ENCODE measurements at regions not wholly inside any gene's neighbourhood (a gene's known extent, or its start where the extent isn't known, plus 50 kb on each side); places are given as distances from the start of the nearest gene placed in this dataset.
"Not testable (repeated sequence)": the region's sequence is repeated elsewhere in the genome, so short reads cannot be mapped to it uniquely, and the experiment has no call there.

GRCh38 chr15:24076090-24076784 is 389.1 kb upstream of the NDN start:
- DNase-seq (no peak), ATAC-seq (no peak)
- no peaks in the 10 kb centered on the region for H3K4me1 ChIP-seq (ENCODE audit: control insufficient read depth, insufficient read depth, low read length)
- intact Hi-C loops (cut with micrococcal nuclease) = no loop called here
- TF ChIP-seq CTCF (IDR thresholded peaks at IDR 0.05) = no peak
- no peak overlapping the region for H3K4me3 ChIP-seq (ENCODE audit: low read length)
- H3K36me3 ChIP-seq (ENCODE audit: control insufficient read depth, insufficient read depth, low read length) = no peaks in the 10 kb centered on the region
- H3K27ac ChIP-seq (ENCODE audit: low read length) = no peak overlapping the region
- WGBS (ENCODE audit: insufficient coverage) = no CpG with 5 or more reads among the region's 1 CpG
- no peaks in the 10 kb centered on the region for H3K27me3 ChIP-seq (ENCODE audit: control insufficient read depth, insufficient read depth, low read length)
- no peaks in the 10 kb centered on the region for H3K36me3 Mint-ChIP-seq
- H3K4me1 Mint-ChIP-seq = no peaks in the 10 kb centered on the region
- H3K27me3 Mint-ChIP-seq (ENCODE audit: low read depth in 2 of 2) = no peaks in the 10 kb centered on the region
- peaks cover 8% of the 10 kb centered on the region for H3K9me3 ChIP-seq (ENCODE audit: control insufficient read depth, insufficient read depth, low read length)
- H3K27ac Mint-ChIP-seq = no peak overlapping the region
- H3K9me3 Mint-ChIP-seq = peaks cover 9 to 15% of the 10 kb centered on the region in 2 donors
- H3K4me3 Mint-ChIP-seq = no peak overlapping the region

- no peak overlapping the region for H3K4me3 Mint-ChIP-seq
- ATAC-seq (no peak), DNase-seq (no peak)
- peaks cover 18% of the 10 kb centered on the region for H3K9me3 ChIP-seq (ENCODE audit: control insufficient read depth, insufficient read depth, low read length)
- H3K36me3 Mint-ChIP-seq = no peaks in the 10 kb centered on the region
- H3K27ac ChIP-seq (ENCODE audit: low read length) = no peak overlapping the region
- no peaks in the 10 kb centered on the region for H3K4me1 Mint-ChIP-seq
- no peaks in the 10 kb centered on the region for H3K27me3 ChIP-seq (ENCODE audit: control insufficient read depth, insufficient read depth, low read length)
- no peaks in the 10 kb centered on the region for H3K36me3 ChIP-seq (ENCODE audit: control insufficient read depth, insufficient read depth, low read length)
- no peak for TF ChIP-seq CTCF (IDR thresholded peaks at IDR 0.05)
- no peaks in the 10 kb centered on the region for H3K27me3 Mint-ChIP-seq (ENCODE audit: low read depth in 2 of 2)
- WGBS (ENCODE audit: insufficient coverage) = 91% methylated on average over 29 of the region's 29 CpGs
- H3K9me3 Mint-ChIP-seq = peaks cover 8 to 10% of the 10 kb centered on the region in 2 donors
- intact Hi-C loops (cut with micrococcal nuclease) = no loop called here
- H3K27ac Mint-ChIP-seq = no peak overlapping the region
- H3K4me3 ChIP-seq (ENCODE audit: low read length) = no peak overlapping the region
- no peaks in the 10 kb centered on the region for H3K4me1 ChIP-seq (ENCODE audit: control insufficient read depth, insufficient read depth, low read length)
Measured at GRCh38 chr15:24078310-24079029, 391.4 kb upstream of the NDN start.

GRCh38 chr15:24088941-24089340 is 401.8 kb upstream of the NDN start:
- peaks cover 11% of the 10 kb centered on the region for H3K36me3 Mint-ChIP-seq
- H3K4me3 Mint-ChIP-seq; H3K4me1 ChIP-seq (ENCODE audit: control insufficient read depth, insufficient read depth, low read length); H3K27me3 ChIP-seq (ENCODE audit: control insufficient read depth, insufficient read depth, low read length); intact Hi-C loops (cut with micrococcal nuclease); H3K36me3 ChIP-seq (ENCODE audit: control insufficient read depth, insufficient read depth, low read length); H3K27ac ChIP-seq (ENCODE audit: low read length); DNase-seq; H3K4me3 ChIP-seq (ENCODE audit: low read length); ATAC-seq; H3K27ac Mint-ChIP-seq; H3K27me3 Mint-ChIP-seq (ENCODE audit: low read depth in 2 of 2); H3K4me1 Mint-ChIP-seq: not testable (repeated sequence)
- WGBS (ENCODE audit: insufficient coverage) = 50% methylated on average over 1 of the region's 1 CpG
- H3K9me3 Mint-ChIP-seq = peaks cover 17 to 25% of the 10 kb centered on the region in 2 donors
- peaks cover 17% of the 10 kb centered on the region for H3K9me3 ChIP-seq (ENCODE audit: control insufficient read depth, insufficient read depth, low read length)

GRCh38 chr15:24101503-24101902 is 414.4 kb upstream of the NDN start:
- ATAC-seq; H3K27me3 ChIP-seq (ENCODE audit: control insufficient read depth, insufficient read depth, low read length); H3K4me1 ChIP-seq (ENCODE audit: control insufficient read depth, insufficient read depth, low read length); H3K9me3 Mint-ChIP-seq; H3K4me3 ChIP-seq (ENCODE audit: low read length); DNase-seq; intact Hi-C loops (cut with micrococcal nuclease); H3K4me3 Mint-ChIP-seq; H3K27ac Mint-ChIP-seq; H3K27ac ChIP-seq (ENCODE audit: low read length); H3K27me3 Mint-ChIP-seq (ENCODE audit: low read depth in 2 of 2); H3K9me3 ChIP-seq (ENCODE audit: control insufficient read depth, insufficient read depth, low read length); H3K4me1 Mint-ChIP-seq; H3K36me3 Mint-ChIP-seq; H3K36me3 ChIP-seq (ENCODE audit: control insufficient read depth, insufficient read depth, low read length): not testable (repeated sequence)
- WGBS (ENCODE audit: insufficient coverage) = 26% methylated on average over 21 of the region's 30 CpGs

- intact Hi-C loops (cut with micrococcal nuclease); DNase-seq; H3K36me3 Mint-ChIP-seq; ATAC-seq; H3K4me3 Mint-ChIP-seq; H3K27me3 ChIP-seq (ENCODE audit: control insufficient read depth, insufficient read depth, low read length); H3K4me1 Mint-ChIP-seq; H3K27ac Mint-ChIP-seq; H3K36me3 ChIP-seq (ENCODE audit: control insufficient read depth, insufficient read depth, low read length); H3K27ac ChIP-seq (ENCODE audit: low read length); H3K27me3 Mint-ChIP-seq (ENCODE audit: low read depth in 2 of 2); H3K9me3 ChIP-seq (ENCODE audit: control insufficient read depth, insufficient read depth, low read length); H3K4me3 ChIP-seq (ENCODE audit: low read length); H3K4me1 ChIP-seq (ENCODE audit: control insufficient read depth, insufficient read depth, low read length): not testable (repeated sequence)
- H3K9me3 Mint-ChIP-seq = peaks cover 5 to 14% of the 10 kb centered on the region in 2 donors
- 73% methylated on average over 5 of the region's 6 CpGs for WGBS (ENCODE audit: insufficient coverage)
Measured at GRCh38 chr15:24107524-24107923, 420.4 kb upstream of the NDN start.

GRCh38 chr15:24107948-24108347 is 420.8 kb upstream of the NDN start:
- H3K9me3 ChIP-seq (ENCODE audit: control insufficient read depth, insufficient read depth, low read length); H3K27ac ChIP-seq (ENCODE audit: low read length); DNase-seq; H3K4me3 Mint-ChIP-seq; H3K27me3 ChIP-seq (ENCODE audit: control insufficient read depth, insufficient read depth, low read length); H3K4me3 ChIP-seq (ENCODE audit: low read length); H3K27ac Mint-ChIP-seq; H3K27me3 Mint-ChIP-seq (ENCODE audit: low read depth in 2 of 2); H3K36me3 ChIP-seq (ENCODE audit: control insufficient read depth, insufficient read depth, low read length); H3K36me3 Mint-ChIP-seq; ATAC-seq; intact Hi-C loops (cut with micrococcal nuclease); H3K4me1 Mint-ChIP-seq; H3K4me1 ChIP-seq (ENCODE audit: control insufficient read depth, insufficient read depth, low read length): not testable (repeated sequence)
- H3K9me3 Mint-ChIP-seq = peaks cover 6 to 12% of the 10 kb centered on the region in 2 donors
- WGBS (ENCODE audit: insufficient coverage) = 54% methylated on average over 2 of the region's 4 CpGs
